RKO (cell line): ENCODE measurements at regions not wholly inside any gene's neighbourhood (a gene's known extent, or its start where the extent isn't known, plus 50 kb on each side); places are given as distances from the start of the nearest gene placed in this dataset.
"Not testable (repeated sequence)": the region's sequence is repeated elsewhere in the genome, so short reads cannot be mapped to it uniquely, and the experiment has no call there.

Source experiments
- DNase-seq: peaks from one replicate; pipeline ENCODE4 v3.0.0-alpha.2; 2016; ENCODE audit warnings: low spot score

DNA sequence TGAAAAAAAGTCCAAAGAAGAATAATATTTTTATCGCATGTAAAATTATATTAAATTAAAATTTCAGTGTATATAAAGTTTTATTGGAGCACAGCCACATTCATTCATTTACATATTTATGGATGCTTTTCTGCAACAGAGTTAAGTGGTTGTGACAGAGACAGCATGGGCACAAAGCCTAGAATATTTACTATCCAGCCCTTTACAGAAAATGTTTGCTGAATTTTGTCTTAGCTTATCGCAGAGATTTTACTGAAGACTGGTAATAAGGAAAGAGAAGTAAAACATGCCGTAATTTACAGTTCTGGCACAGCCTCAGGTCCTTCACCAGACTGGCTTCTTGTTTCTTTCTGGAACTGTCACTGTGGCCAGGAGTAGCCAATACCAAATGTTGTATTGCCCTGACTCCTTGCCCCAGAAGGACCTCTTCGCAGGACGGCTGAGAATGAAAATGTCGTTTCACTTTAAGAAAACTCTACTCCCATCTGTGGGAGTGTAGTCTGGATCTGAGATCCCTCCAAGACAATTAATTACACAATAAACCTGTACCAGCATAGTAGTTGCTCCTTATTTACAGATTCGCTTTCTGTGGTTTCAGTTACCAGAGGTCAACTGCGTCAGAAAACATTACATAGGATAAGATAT is 94.9 kb upstream of the GOT2 start:
- DNase-seq = no peak

DNA sequence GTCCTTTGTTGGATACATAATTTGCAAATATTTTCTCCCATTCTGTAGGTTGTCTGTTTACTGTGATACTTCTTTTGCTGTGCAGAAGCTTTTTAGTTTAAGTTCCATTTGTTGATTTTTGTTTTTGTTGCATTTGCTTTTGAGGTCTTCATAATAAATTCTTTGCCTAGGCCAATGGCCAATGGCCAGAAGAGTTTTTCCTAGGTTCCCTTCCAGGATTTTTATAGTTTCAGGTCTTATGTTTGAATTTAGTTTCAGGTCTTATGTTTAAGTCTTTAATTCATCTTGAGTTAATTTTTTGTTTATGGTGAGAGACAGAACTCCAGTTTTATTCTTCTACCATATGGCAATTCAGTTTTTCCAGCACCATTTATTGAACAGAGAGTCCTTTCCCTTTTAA is 90.1 kb upstream of the GOT2 start:
- DNase-seq = no peak

DNA sequence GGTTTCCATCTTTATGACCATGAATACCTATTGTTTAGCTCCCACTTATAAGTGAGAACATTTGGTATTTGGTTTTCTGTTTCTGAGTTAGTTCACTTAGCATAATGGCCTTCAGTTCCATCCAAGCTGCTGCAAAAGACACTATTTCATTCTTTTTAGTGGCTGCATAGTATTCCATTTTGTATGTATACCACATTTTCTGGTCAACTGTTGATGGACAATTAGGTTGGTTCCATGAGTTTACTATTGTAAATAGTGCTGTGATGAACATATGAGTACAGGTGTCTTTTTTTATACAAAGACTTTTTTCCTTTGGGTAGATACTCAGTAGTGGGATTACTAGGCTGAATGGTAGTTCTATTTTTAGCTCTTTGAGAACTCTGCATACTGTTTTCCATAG is 87.8 kb upstream of the GOT2 start:
- DNase-seq = no peak

DNA sequence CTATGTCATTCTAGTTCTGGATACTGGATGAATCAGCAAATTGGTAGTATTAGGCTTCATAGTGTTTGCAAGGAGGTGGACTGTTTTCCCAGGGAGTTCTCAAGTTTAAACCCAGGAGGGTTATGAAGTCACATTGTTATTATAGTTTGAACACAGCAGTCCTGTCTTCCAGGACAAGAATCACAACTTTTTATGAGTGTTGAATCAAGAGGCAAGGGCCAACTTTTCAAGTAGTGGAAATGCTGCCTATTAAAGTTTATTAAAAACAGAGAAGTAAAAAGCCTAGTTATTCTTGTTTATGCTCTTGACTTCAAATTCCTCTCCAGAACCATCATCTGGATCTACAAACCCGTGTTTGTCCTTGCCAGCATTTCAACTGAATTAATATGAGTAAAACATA is 86.3 kb upstream of the GOT2 start:
- DNase-seq = no peak

DNA sequence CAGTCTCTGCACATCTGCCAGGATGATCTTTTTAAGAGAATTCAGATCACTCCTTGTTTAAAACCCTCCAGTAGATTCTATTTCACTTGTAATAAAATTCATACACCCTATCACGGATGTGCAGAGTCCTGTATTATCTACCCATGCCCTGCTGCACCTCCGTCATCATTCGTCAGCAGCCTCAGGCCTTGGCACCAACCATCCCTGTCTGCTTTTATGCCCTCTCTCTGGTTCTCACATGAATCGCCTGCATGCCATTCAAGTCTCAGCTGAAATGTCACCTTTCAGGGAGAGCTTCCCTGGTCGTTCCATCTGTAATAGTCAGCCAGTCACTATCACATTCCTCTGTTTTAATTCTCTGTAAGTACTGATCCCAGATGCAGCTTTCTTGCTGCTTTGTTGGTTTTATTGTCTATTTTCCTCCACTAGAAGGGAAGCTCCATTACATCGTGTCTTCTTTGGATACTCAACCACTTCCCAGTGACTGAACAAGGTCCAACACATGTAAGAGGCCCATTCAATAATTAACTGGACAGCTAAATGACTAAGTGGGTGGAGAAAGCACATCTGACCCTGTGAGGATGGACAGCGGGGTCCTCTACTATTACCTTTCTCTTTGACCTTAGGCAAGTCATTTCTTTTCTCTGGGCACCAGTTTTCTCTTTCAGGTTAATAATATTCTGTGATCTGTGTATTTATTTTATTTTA is 81.2 kb upstream of the GOT2 start:
- no peak for DNase-seq

DNA sequence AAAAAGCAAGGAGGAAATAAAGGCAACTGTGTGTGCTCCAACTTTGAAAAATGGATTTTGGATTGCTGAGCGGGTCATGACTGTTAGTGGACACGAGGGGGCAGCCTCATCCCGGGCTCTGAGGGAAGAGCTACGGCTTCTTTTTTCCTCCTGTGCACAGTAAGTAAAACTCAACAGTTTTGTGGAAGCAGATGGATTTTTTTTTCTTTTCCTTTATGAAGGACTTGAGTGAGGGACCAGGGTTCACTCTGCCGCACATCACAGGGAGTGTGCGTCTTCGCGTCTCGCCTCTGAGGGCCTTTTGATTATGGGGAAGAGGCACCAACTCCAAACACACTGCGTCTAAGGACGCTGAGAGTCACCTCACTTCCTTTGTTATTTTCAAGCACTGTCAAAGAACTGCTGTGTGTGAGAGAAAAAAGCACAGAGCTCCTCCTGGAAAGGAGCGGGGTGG is 80.3 kb upstream of the GOT2 start:
- DNase-seq = peak; percentile 47

DNA sequence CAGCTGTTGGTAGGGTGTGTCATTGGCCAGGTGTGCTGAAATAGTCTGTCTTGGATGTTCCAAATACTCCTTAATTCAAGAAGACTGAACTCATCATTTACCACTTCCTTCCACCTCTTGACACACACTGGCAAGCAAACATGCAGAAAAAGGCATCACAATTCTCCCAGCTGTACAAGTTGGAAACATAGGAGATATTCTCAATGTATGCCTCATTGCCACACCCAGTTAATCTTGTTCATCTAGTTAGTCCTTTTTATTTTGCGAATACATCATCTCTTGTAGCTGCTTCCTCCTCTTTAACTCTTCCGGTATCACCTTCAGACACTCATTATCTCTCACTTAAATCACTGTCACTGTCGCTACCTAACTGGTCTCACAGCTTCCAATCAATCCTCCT is 75.1 kb upstream of the GOT2 start:
- DNase-seq = no peak

DNA sequence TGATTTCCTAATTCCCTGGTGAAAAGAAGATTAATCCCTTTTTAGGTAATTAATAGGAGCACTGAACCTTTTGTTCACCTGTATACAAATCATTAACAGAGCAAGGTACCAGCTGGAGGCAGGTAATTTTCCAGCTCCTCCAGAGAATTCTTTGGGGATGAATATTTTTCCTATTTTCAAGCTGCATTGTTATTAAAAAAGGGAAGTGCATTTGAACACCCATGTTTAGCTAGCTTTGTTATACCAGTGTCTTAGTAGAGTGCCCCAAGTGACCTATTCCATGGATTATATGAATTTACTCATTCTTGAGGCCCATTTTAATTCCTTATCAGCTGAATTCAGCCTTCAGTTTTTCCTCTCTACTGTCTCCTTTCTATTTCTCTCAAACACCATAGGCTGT is 73.2 kb upstream of the GOT2 start:
- no peak for DNase-seq

DNA sequence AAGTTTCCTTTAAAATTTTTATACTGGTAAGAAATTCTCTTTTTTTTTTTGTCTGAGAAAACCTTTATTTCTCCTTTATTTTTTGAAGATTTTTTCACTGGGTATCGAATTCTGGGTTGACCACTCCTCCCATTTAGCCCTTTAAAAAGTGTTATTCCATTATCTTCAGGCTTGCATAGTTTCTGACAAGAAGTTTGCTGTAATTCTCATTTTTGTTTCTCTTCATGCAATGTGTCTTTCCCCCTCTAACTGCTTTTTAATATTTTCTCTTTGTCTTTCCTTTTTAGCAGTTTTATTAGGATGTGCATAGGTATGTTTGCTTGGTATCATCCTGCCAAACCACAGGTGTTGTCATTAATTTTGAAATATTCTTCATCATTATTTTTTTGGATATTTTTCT is 67.7 kb upstream of the GOT2 start:
- no peak for DNase-seq

DNA sequence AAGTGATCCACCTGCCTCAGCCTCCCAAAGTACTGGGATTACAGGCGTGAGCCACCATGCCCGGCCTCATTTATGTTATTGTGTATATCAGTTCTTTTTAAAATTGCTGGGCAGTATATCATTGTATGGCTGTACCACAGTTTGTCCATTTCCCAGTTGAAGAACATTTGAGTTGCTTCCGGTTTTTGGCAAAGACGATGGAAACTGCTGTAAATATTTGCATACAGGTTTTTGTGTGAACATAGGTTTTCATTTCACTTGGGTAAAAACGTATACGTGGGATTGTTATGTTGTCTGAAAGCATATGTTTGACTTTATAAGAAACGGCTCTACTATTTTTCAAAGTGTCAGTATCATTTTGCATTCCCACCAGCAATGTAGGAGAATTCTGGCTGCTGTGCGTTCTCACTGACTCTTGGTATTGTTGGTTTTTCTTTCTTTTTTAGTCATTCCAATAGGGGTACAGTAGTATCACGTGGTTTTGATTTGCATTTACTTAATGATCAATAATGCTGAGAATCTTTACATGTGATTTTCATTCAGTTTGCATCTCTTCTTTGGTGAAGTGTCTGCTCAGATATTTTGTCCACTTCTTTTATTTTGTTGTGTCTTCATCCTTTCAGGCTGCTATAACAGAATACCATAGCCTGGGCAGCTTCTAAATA is 63.2 kb upstream of the GOT2 start:
- no peak for DNase-seq

DNA sequence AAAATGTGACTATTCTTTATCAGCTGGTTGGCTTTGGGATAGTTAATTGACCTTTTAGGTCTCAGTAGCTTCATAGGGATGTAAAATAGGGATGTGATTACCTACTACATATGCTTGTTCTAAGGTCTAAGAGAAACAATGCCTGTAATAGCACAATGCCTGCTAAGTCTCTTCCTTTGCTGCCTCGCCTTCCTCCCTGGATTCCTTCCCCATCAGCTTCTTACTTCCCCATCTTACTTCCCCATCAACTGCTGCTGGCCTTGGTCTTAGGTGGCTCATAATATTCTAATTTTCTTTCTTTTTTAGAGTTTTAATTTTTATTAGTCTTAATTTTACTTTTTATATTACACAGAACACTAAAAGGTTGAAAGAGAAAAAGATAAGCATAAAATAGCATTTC is 59.2 kb upstream of the GOT2 start:
- DNase-seq = no peak

DNA sequence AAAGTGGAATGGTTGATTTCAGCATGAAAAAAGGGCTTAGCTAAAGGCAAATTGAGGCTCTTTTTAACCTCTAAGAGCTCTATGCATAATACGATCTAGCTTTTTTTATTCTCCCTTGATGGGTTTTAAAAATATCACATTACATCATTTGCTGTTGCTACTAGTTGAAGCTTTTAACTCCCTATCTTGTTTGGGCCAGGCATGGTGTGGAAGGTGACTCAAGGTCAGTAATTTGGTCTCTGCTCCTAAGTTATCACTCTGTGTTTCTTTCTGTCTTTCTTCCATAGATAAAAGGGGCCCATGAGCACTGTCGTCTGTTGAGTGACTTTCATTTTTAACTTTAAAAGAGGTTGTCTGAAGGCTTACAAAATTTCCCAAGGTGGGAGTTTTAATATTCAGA is 58.1 kb upstream of the GOT2 start:
- no peak for DNase-seq

DNA sequence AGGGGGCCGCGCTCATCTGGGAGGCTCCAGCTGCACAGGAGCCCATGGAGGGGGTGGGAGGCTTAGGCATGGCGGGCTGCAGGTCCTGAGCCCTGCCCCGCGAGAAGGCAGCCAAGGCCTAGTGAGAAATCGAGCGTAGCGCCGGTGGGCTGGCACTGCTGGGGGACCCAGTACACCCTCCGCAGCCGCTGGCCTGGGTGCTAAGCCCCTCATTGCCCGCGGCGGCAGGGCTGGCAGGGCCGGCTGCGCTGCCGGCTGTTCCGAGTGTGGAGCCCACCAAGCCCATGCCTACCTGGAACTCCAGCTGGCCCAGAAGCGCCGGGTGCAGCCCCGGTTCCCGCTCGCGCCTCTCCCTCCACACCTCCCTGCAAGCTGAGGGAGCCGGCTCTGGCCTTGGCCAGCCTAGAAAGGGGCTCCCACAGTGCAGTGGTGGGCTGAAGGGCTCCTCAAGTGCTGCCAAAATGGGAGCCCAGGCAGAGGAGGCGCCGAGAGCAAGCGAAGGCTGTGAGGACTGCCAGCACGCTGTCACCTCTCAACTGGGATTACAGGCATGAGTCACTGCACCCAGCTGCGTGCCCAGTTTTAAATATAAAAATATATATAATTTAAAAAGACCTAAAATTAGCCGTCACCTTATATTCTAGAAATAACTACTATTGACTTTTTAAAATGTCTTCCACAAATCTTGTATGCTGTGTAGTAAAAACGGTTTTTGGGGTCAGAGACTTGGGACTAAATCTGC is 56.9 kb upstream of the GOT2 start:
- DNase-seq = not testable (repeated sequence)

DNA sequence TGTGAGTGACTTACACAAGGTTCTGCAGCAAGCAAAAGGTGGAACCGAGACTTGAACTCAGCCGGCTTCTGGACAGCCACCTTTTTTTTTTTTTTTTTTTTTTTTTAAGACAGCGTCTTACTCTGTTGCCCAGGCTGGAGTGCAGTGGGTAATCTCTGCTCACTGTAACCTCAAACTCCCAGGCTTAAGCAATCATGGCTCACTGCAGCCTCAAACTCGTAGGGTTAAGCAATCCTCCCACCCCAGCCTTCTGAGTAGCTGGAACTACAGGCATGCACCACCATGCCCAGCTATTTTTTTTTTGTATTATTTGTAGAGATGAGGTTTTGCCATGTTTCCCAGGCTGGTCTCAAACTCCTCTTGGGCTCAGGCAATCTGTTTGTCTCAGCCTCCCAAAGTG is 55.2 kb upstream of the GOT2 start:
- DNase-seq = no peak
